ENCODE measurements at regions not wholly inside any gene's neighbourhood (a gene's known extent, or its start where the extent isn't known, plus 50 kb on each side); places are given as distances from the start of the nearest gene placed in this dataset.

DNA sequence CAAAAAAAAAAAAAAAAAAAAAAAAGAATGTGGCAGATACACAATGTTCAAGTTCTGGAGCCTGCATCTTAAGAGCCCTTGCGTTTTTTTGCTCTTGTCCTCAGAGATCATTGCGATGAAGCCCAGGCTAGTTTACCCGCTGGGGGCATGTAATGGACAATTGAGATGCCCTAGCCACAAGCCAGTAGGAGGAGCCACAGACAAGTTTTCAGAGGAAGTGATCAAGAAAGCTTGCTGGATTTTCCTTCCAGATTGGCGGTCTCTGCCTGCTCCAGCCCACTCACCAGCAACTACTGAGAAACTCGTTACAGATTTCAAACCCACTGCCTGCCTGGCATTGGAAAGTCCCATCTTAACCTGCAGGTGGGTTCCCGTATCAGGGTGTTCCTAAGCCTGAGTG is 192.1 kb upstream of the EOMES start:
- TF ChIP-seq, protein P1, sequence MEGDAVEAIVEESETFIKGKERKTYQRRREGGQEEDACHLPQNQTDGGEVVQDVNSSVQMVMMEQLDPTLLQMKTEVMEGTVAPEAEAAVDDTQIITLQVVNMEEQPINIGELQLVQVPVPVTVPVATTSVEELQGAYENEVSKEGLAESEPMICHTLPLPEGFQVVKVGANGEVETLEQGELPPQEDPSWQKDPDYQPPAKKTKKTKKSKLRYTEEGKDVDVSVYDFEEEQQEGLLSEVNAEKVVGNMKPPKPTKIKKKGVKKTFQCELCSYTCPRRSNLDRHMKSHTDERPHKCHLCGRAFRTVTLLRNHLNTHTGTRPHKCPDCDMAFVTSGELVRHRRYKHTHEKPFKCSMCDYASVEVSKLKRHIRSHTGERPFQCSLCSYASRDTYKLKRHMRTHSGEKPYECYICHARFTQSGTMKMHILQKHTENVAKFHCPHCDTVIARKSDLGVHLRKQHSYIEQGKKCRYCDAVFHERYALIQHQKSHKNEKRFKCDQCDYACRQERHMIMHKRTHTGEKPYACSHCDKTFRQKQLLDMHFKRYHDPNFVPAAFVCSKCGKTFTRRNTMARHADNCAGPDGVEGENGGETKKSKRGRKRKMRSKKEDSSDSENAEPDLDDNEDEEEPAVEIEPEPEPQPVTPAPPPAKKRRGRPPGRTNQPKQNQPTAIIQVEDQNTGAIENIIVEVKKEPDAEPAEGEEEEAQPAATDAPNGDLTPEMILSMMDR (conservative IDR thresholded peaks at IDR 0.05; ENCODE audit: low read length), result no peak
- TF ChIP-seq EZH2phosphoT487 (IDR thresholded peaks at IDR 0.05; ENCODE audit: borderline replicate concordance, low read depth, low read length), result no peak
